RCC 7860 (cell line): ENCODE measurements at regions not wholly inside any gene's neighbourhood (a gene's known extent, or its start where the extent isn't known, plus 50 kb on each side); places are given as distances from the start of the nearest gene placed in this dataset.

Experiments
- DNase-seq: peaks from one replicate; pipeline ENCODE4 v3.0.0-alpha.2; 2015; ENCODE audit warnings: low spot score
- FAIRE-seq: peaks from 2 replicates; lab custom pipeline; 2012; peaks lifted over from hg19 to GRCh38; lab: Jason Lieb, UNC

GRCh38 chr9:2928411-2928810 is 84.5 kb upstream of the PUM3 start:
- DNase-seq, result no peak
- no peak for FAIRE-seq

DNA sequence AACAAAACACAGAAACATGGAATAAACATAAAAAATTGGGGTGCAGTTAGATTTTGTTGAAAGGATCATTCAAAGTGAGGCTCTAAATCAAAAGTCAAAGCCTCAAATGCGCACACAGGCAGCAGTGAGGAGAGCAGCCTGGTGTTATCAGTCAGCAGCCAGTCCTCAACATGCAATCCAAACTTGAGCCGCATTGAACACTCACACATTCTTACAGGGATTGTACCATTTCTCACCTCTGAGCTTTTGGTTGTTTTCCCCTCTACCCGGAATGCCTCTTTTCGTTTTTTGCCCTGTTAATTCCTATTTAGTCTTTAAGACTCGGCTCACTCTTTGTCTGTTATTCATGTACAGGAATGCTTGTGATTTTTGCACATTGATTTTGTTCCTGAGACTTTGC is 81.1 kb upstream of the PUM3 start:
- FAIRE-seq (no peak), DNase-seq (no peak)

GRCh38 chr9:2924380-2924768 is 80.5 kb upstream of the PUM3 start:
- FAIRE-seq, result no peak
- no peak for DNase-seq

- no peak for FAIRE-seq
- DNase-seq, result no peak
These were observed 80.0 kb upstream of the PUM3 start for GRCh38 chr9:2923766-2924379.

GRCh38 chr9:2919347-2919746 is 75.5 kb upstream of the PUM3 start:
- DNase-seq, result no peak

DNA sequence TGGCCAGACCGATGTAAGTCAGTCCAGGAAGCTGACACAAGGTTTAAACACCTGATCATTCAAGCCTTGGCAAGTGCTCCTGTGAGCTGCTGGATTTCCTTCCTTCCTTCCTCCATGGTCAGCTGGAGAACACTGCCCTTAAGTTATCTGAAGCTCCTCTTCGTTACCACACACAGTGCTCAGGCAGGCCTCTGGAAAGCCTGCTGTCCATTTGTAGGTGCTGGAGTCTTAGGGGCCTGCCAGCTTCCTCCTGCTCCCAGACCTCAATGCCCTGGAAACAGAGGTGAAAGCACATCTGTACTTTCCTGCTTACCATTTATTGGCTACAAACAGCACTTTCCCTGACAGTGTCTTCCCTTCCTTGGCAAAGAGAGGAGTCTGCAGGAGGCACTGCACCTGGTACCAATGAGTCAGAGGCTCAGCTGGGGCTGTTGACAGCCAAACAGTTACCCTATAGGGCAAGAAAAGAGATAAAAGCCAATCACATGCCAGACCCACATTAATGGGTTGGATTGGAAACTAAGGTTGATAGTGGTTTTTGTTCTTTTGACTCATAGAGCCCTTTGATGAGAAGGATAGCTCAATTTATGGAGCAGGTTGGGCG is 72.6 kb upstream of the PUM3 start:
- DNase-seq (no peak), FAIRE-seq (no peak)

More at GRCh38 chr9:2919347-2919746, 75.5 kb upstream of the PUM3 start:
- FAIRE-seq, result no peak

DNA sequence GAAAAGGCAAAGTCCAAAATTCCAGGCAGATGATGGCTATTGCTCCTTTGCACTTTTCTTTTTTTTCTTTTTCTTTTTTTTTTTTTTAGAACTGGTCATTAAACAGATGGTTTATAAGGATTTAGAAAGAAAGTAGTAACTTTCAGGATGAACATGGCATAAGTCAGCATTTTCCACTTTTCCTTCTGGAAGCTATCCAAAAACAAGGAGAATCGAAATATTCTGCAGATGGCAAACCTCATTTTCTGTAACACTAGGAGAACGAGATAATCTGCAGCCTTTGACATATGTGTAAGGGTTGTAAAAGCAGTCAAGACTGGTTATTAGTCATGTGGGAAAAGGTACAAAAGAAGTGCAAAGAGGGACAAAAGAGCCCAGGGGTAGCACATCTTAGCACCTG is 69.1 kb upstream of the PUM3 start:
- FAIRE-seq (no peak), DNase-seq (no peak)

- no peak for DNase-seq
- no peak for FAIRE-seq
These were observed 63.5 kb upstream of the PUM3 start for GRCh38 chr9:2907411-2907810.

- no peak for DNase-seq
- no peak for FAIRE-seq
These were observed 60.5 kb upstream of the PUM3 start for GRCh38 chr9:2904242-2904930.
